ENCODE measurements at regions not wholly inside any gene's neighbourhood (a gene's known extent, or its start where the extent isn't known, plus 50 kb on each side); places are given as distances from the start of the nearest gene placed in this dataset.

- TF ChIP-seq RFX5 (IDR thresholded peaks at IDR 0.05; ENCODE audit: low read depth, low read length), result no peak
- peak; percentile 45; the same call in 1 of the 2 replicates for TF ChIP-seq MAFK (IDR thresholded peaks at IDR 0.05; ENCODE audit: low read depth, low read length)
Measured at GRCh38 chr5:73311291-73312110, 137.1 kb downstream of the FOXD1 start (continued).

GRCh38 chr5:73307645-73308355 lies 134.8 kb downstream of the TMEM174 start:
- H2AK5ac ChIP-seq (ENCODE audit: low read depth, low read length), result no peak overlapping the region
- dilution Hi-C loops (cut with HindIII; ENCODE audit: low sequenced_read_pairs, unreplicated experiment), result no loop called here

More at GRCh38 chr5:73307645-73308355, 134.8 kb downstream of the TMEM174 start:
- TF ChIP-seq MAZ (IDR thresholded peaks at IDR 0.05; ENCODE audit: borderline replicate concordance, low read depth, low read length), result no peak
- TF ChIP-seq MAFK (IDR thresholded peaks at IDR 0.05; ENCODE audit: low read depth, low read length), result no peak
- no peak for TF ChIP-seq RCOR1 (IDR thresholded peaks at IDR 0.05; ENCODE audit: insufficient replicate concordance, low read length)
- no peak for TF ChIP-seq FOS (IDR thresholded peaks at IDR 0.05; ENCODE audit: low read depth, low read length)
- no peak for TF ChIP-seq MXI1 (IDR thresholded peaks at IDR 0.05; ENCODE audit: borderline replicate concordance, low read depth, low read length)
- no peak for TF ChIP-seq BHLHE40 (IDR thresholded peaks at IDR 0.05; ENCODE audit: low read depth, low read length)
- TF ChIP-seq POLR2A (IDR thresholded peaks at IDR 0.05; ENCODE audit: low read depth, low read length), result no peak
- no peaks in the 10 kb centered on the region for H3K9me3 ChIP-seq (ENCODE audit: control insufficient read depth, insufficient read depth, low read length)
- ChIA-PET CTCF (interaction anchor here (1.9 kb wide), 1 partner anchor 9 kb away, joined by 6 read pairs; no protein-coding TSS in a partner anchor), POLR2A (ENCODE audit: unreplicated experiment) (interaction anchor here (0.7 kb wide), 1 partner anchor 110 kb away, joined by 4 read pairs; no protein-coding TSS in a partner anchor)
- H3K4me1 ChIP-seq (ENCODE audit: control insufficient read depth, insufficient read depth, low read length), result peaks cover 13% of the 10 kb centered on the region
- intact Hi-C loops (cut with micrococcal nuclease), result no loop called here
- BruUV-seq (replicated peaks), result no TSS peak
- no peaks in the 10 kb centered on the region for H3K36me3 ChIP-seq (ENCODE audit: control insufficient read depth, insufficient read depth, low read length)
- DNase-seq (no peak), ATAC-seq (ENCODE audit: low read depth) (no peak)
- peaks cover 7% of the 10 kb centered on the region for H3K9me1 ChIP-seq (ENCODE audit: insufficient read depth, low read length)
- no peak overlapping the region for H2BK15ac ChIP-seq (ENCODE audit: low read depth, low read length)
- H3K18ac ChIP-seq (ENCODE audit: low read depth, low read length), result no peak overlapping the region
- WGBS, 2 experiments (ENCODE audit: extremely low coverage in 2 of 2, insufficient read length in 1 of 2), result no CpG with 5 or more reads among the region's 4 CpGs
- H3K4me2 ChIP-seq (ENCODE audit: low read depth, low read length), result no peak overlapping the region
- H3K27me3 ChIP-seq (ENCODE audit: control insufficient read depth, insufficient read depth, low read length), result peaks cover 7% of the 10 kb centered on the region
- H4K91ac ChIP-seq (ENCODE audit: insufficient read depth, low read depth, low read length), result no peak overlapping the region
- no peak overlapping the region for H4K8ac ChIP-seq (ENCODE audit: low read depth in 2 of 2, low read length in 2 of 2)
- no peak overlapping the region for H3K9ac ChIP-seq (ENCODE audit: low read depth, low read length)
- no peak overlapping the region for H3K27ac ChIP-seq (ENCODE audit: insufficient read depth, low read length)
- H3K4me3 ChIP-seq (ENCODE audit: insufficient read depth, low read depth, low read length), result no peak overlapping the region
- H2BK5ac ChIP-seq (ENCODE audit: low read depth, low read length, poor library complexity, severe bottlenecking), result no peak overlapping the region
- H3K56ac ChIP-seq (ENCODE audit: extremely low read depth, insufficient read depth, low read length), result no peak overlapping the region
- no peaks in the 10 kb centered on the region for H3K79me1 ChIP-seq (ENCODE audit: low read depth in 1 of 2, low read length in 2 of 2)
- H2BK20ac ChIP-seq (ENCODE audit: low read depth, low read length), result no peak overlapping the region
- H2AFZ ChIP-seq (replicated peaks; ENCODE audit: low read length, poor library complexity), result no peak overlapping the region
- H2BK120ac ChIP-seq (ENCODE audit: low read depth, low read length), result no peak overlapping the region
- H3K14ac ChIP-seq (replicated peaks; ENCODE audit: low read depth, low read length), result no peak overlapping the region
- H3K23ac ChIP-seq (ENCODE audit: low read depth, low read length), result no peak overlapping the region
- no peak overlapping the region for H4K5ac ChIP-seq (ENCODE audit: low read depth, low read length)
- H4K20me1 ChIP-seq (ENCODE audit: insufficient read depth, low read length), result no peaks in the 10 kb centered on the region
- in situ Hi-C loops (cut with MboI; ENCODE audit: low sequenced_read_pairs), result loop anchor here (5.0 kb wide), 1 partner anchor 140 kb away; the partner anchor contains the start of gene FOXD1
- no peak overlapping the region for H3K4ac ChIP-seq (ENCODE audit: low read depth, low read length)
- H2AK9ac ChIP-seq (replicated peaks; ENCODE audit: low read depth, low read length, poor library complexity), result no peak overlapping the region

All from IMR-90 (cell line).